ENCODE measurements at regions not wholly inside any gene's neighbourhood (a gene's known extent, or its start where the extent isn't known, plus 50 kb on each side); places are given as distances from the start of the nearest gene placed in this dataset.

GRCh38 chr2:189369566-189369965, 71.7 kb upstream of the WDR75 start:
- no peak for TF ChIP-seq POLR2A (IDR thresholded peaks at IDR 0.05)
- no peak for TF ChIP-seq CTCF (IDR thresholded peaks at IDR 0.05)
